A549 (cell line): ENCODE measurements at regions not wholly inside any gene's neighbourhood (a gene's known extent, or its start where the extent isn't known, plus 50 kb on each side); places are given as distances from the start of the nearest gene placed in this dataset.

Experiments used
- ATAC-seq, 2 experiments: fragments of 200-7000 bp in 1 of 2; fragments of >200 bp in 1 of 2; cut with Nextera tagmentation in 1 of 2; cut with Tn5 transposase in 1 of 2; 3 replicates each; pipeline versions ENCODE4 v1.8.0 to v1.9.1; 2018 to 2020; ENCODE audit warnings: mild to moderate bottlenecking in 1 of 2, moderate library complexity in 1 of 2
- CTCF ChIA-PET: fragments of 300-600 bp; sonication (Branson Sonifier 250); formaldehyde crosslinking; extraction: SDS; loops from one replicate; lab custom pipeline; 2021; ENCODE audit warnings: antibody characterized with exemption, inconsistent platforms; lab: Yijun Ruan, JAX
- POLR2A ChIA-PET: fragments of 350-600 bp; formaldehyde crosslinking; extraction: SDS; loops from one replicate; lab custom pipeline; 2021; ENCODE audit warnings: antibody characterized with exemption, inconsistent platforms; lab: Yijun Ruan, JAX
- DNase-seq, 2 experiments: peaks; one replicate each; pipeline versions ENCODE4 v3.0.0 to v3.0.0-alpha.2; 2011 to 2016; ENCODE audit warnings: low read depth in 1 of 2, low spot score in 1 of 2
- FAIRE-seq: peaks from 2 replicates; lab custom pipeline; 2011; peaks lifted over from hg19 to GRCh38; lab: Jason Lieb, UNC
- H3K27ac ChIP-seq, 2 experiments: fragments of >200 bp; sonication (Bioruptor Twin); formaldehyde crosslinking; 3 replicates each; pipeline ENCODE4 v1.5.1; 2016 to 2017
- H3K4me1 ChIP-seq: fragments of >200 bp; sonication (Bioruptor Twin); formaldehyde crosslinking; 3 replicates; pipeline ENCODE4 v1.6.1; 2016
- H3K4me2 ChIP-seq: fragments of >200 bp; sonication (Bioruptor Twin); formaldehyde crosslinking; 3 replicates; pipeline ENCODE4 v1.6.1; 2016
- H3K4me3 ChIP-seq: fragments of >200 bp; sonication (Bioruptor Twin); formaldehyde crosslinking; 3 replicates; pipeline ENCODE4 v1.5.1; 2016
- H3K9me3 ChIP-seq: fragments of >200 bp; sonication (Bioruptor Twin); formaldehyde crosslinking; 3 replicates; pipeline ENCODE4 v1.6.1; 2016
- BHLHE40 ChIP-seq: IDR thresholded peaks from 2 replicates; pipeline ENCODE4 v1.6.1; 2012; ENCODE audit warnings: low read depth, low read length, inconsistent platforms
- CHD4 ChIP-seq: fragments of 200-600 bp; sonication (generic); IDR thresholded peaks from 2 replicates; pipeline ENCODE4 v1.6.1; 2016; ENCODE audit warnings: antibody characterized with exemption, mild to moderate bottlenecking, borderline replicate concordance
- EHMT2 ChIP-seq: fragments of 200-600 bp; sonication (generic); IDR thresholded peaks from 2 replicates; pipeline ENCODE4 v1.6.1; 2016; ENCODE audit warnings: antibody characterized with exemption, low read depth, mild to moderate bottlenecking, moderate library complexity
- GATA3 ChIP-seq: IDR thresholded peaks from 2 replicates; pipeline ENCODE4 v1.6.1; 2012; ENCODE audit warnings: borderline replicate concordance
- HOXB13 ChIP-seq: fragments of 250-450 bp; sonication (Bioruptor Pico); IDR thresholded peaks from 2 replicates; pipeline ENCODE4 v1.5.0; 2020; ENCODE audit warnings: low read depth, mild to moderate bottlenecking, moderate library complexity
- HOXB5 ChIP-seq: fragments of 250-450 bp; sonication (Bioruptor Pico); IDR thresholded peaks from 2 replicates; pipeline ENCODE4 v1.5.0; 2020; ENCODE audit warnings: mild to moderate bottlenecking, moderate library complexity
- JUN ChIP-seq, 2 experiments: fragments of >200 bp; sonication (Bioruptor Twin); formaldehyde crosslinking; IDR thresholded peaks; 2 replicates in 1 of 2; 3 replicates in 1 of 2; pipeline ENCODE4 v1.6.1; 2016 to 2017
- JUNB ChIP-seq: fragments of >200 bp; sonication (Bioruptor Twin); formaldehyde crosslinking; IDR thresholded peaks from 2 replicates; pipeline ENCODE4 v1.6.1; 2016
- NPAS2 ChIP-seq: fragments of 250-450 bp; sonication (Bioruptor Pico); IDR thresholded peaks from 2 replicates; pipeline ENCODE4 v1.8.0; 2022; ENCODE audit warnings: mild to moderate bottlenecking, moderate library complexity, borderline replicate concordance
- PHF8 ChIP-seq: fragments of 200-600 bp; sonication (generic); IDR thresholded peaks from 2 replicates; pipeline ENCODE4 v1.6.1; 2016; ENCODE audit warnings: low read depth, mild to moderate bottlenecking, antibody characterized with exemption, moderate library complexity, borderline replicate concordance
- POLR2A ChIP-seq: IDR thresholded peaks from 2 replicates; pipeline ENCODE4 v1.6.1; 2012; ENCODE audit warnings: mild to moderate bottlenecking, low read length
- POLR2AphosphoS2 ChIP-seq: conservative IDR thresholded peaks from 2 replicates; pipeline ENCODE4 v1.6.1; 2012; ENCODE audit warnings: low read length, improper control_type of control experiment, inconsistent platforms
- RAD21 ChIP-seq, 2 experiments: fragments of >200 bp in 1 of 2; sonication (Bioruptor Twin) in 1 of 2; formaldehyde crosslinking in 1 of 2; IDR thresholded peaks in 1 of 2; conservative IDR thresholded peaks in 1 of 2; 2 replicates in 1 of 2; 3 replicates in 1 of 2; pipeline ENCODE4 v1.6.1; 2012 to 2018; ENCODE audit warnings: inconsistent platforms in 1 of 2
- RFX5 ChIP-seq: fragments of 450-650 bp; IDR thresholded peaks from 2 replicates; pipeline ENCODE4 v1.7.1; 2014; ENCODE audit warnings: antibody characterized with exemption, mild to moderate bottlenecking, moderate library complexity
- RNF2 ChIP-seq: fragments of 200-600 bp; sonication (generic); IDR thresholded peaks from 2 replicates; pipeline ENCODE4 v1.6.1; 2016; ENCODE audit warnings: low read depth, mild to moderate bottlenecking, antibody characterized with exemption, moderate library complexity, borderline replicate concordance
- TFCP2L1 ChIP-seq: fragments of 250-450 bp; sonication (Bioruptor Pico); IDR thresholded peaks from 2 replicates; pipeline ENCODE4 v1.5.0; 2021; ENCODE audit warnings: mild to moderate bottlenecking
- ZFP36 ChIP-seq: fragments of 450-650 bp; IDR thresholded peaks from 2 replicates; pipeline ENCODE4 v1.6.1; 2014; ENCODE audit warnings: borderline replicate concordance; ENCODE audit not compliant: partially characterized antibody
- ZSCAN20 ChIP-seq: fragments of 250-450 bp; sonication (Bioruptor Pico); IDR thresholded peaks from 2 replicates; pipeline ENCODE4 v1.8.0; 2022; ENCODE audit warnings: mild to moderate bottlenecking, moderate library complexity
- WGBS: methylation state at CpG from one replicate; pipeline ENCODE4 v1.1.6; 2017; ENCODE audit errors: missing lambda C conversion rate; 5-methylcytosine and 5-hydroxymethylcytosine counted together
- TF ChIP-seq, protein P1 (sequence below): IDR thresholded peaks from 2 replicates; pipeline ENCODE4 v1.6.1; 2012; ENCODE audit warnings: low read depth, borderline replicate concordance
- TF ChIP-seq, protein P2 (sequence below): fragments of >200 bp; sonication (Bioruptor Twin); formaldehyde crosslinking; IDR thresholded peaks from 3 replicates; pipeline ENCODE4 v1.6.1; 2016
- TF ChIP-seq, protein P3 (sequence below): fragments of 150-350 bp; IDR thresholded peaks from 2 replicates; pipeline ENCODE4 v1.6.1; 2014; ENCODE audit warnings: low read depth, mild to moderate bottlenecking, low read length
- TF ChIP-seq, protein P4 (sequence below): fragments of 200-600 bp; sonication (generic); IDR thresholded peaks from 2 replicates; pipeline ENCODE4 v1.6.1; 2016; ENCODE audit warnings: antibody characterized with exemption, mild to moderate bottlenecking, moderate library complexity

DNA sequence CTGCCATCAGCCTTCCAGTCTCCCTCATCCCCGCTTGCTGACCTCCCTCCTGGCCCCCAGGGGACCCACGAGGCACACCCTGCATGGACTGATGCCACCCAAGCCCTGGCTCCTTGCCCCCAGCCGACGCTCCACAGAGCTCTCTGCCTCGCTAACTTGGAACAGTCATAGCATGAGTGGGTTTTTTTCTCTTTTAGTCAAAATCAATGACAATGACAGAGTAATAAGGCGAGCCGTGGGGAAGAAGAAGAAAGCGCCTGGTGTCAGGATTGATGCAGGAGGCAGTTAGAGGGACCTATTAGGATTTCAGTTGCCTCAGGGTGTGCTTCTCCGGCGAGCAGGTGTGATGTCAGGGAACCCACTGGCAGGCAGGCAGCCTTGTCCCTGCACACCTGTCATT lies 176.3 kb upstream of the TNRC6C start:
- H3K4me2 ChIP-seq: no peak overlapping the region
- DNase-seq (no peak), ATAC-seq (no peak), FAIRE-seq (no peak)
- ChIA-PET CTCF (interaction anchor here (1.6 kb wide), 1 partner anchor 240 kb away, joined by 5 read pairs; no protein-coding TSS in a partner anchor), POLR2A (no interaction called here)
- no peak overlapping the region for H3K4me3 ChIP-seq
- TF ChIP-seq, protein P1, sequence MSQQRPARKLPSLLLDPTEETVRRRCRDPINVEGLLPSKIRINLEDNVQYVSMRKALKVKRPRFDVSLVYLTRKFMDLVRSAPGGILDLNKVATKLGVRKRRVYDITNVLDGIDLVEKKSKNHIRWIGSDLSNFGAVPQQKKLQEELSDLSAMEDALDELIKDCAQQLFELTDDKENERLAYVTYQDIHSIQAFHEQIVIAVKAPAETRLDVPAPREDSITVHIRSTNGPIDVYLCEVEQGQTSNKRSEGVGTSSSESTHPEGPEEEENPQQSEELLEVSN: no peak
- TF ChIP-seq RFX5: no peak
- no peak for TF ChIP-seq RAD21 (conservative IDR thresholded peaks at IDR 0.05 in 1 of 2, IDR thresholded peaks at IDR 0.05 in 1 of 2)
- TF ChIP-seq, protein P2, sequence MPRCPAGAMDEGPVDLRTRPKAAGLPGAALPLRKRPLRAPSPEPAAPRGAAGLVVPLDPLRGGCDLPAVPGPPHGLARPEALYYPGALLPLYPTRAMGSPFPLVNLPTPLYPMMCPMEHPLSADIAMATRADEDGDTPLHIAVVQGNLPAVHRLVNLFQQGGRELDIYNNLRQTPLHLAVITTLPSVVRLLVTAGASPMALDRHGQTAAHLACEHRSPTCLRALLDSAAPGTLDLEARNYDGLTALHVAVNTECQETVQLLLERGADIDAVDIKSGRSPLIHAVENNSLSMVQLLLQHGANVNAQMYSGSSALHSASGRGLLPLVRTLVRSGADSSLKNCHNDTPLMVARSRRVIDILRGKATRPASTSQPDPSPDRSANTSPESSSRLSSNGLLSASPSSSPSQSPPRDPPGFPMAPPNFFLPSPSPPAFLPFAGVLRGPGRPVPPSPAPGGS: no peak
- TF ChIP-seq JUNB: no peak
- no peak for TF ChIP-seq GATA3
- TF ChIP-seq ZFP36: no peak
- no peak for TF ChIP-seq CHD4
- no peak for TF ChIP-seq PHF8
- no peak for TF ChIP-seq JUN (IDR thresholded peaks at IDR 0.05)
- no peak for TF ChIP-seq NPAS2
- TF ChIP-seq, protein P3, sequence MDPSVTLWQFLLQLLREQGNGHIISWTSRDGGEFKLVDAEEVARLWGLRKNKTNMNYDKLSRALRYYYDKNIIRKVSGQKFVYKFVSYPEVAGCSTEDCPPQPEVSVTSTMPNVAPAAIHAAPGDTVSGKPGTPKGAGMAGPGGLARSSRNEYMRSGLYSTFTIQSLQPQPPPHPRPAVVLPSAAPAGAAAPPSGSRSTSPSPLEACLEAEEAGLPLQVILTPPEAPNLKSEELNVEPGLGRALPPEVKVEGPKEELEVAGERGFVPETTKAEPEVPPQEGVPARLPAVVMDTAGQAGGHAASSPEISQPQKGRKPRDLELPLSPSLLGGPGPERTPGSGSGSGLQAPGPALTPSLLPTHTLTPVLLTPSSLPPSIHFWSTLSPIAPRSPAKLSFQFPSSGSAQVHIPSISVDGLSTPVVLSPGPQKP: no peak
- H3K4me1 ChIP-seq: peaks cover 9% of the 10 kb centered on the region; the same call in 1 of the 3 replicates
- H3K9me3 ChIP-seq: no peaks in the 10 kb centered on the region
- H3K27ac ChIP-seq: no peak overlapping the region
- 51% methylated on average over 10 of the region's 10 CpGs for WGBS

DNA sequence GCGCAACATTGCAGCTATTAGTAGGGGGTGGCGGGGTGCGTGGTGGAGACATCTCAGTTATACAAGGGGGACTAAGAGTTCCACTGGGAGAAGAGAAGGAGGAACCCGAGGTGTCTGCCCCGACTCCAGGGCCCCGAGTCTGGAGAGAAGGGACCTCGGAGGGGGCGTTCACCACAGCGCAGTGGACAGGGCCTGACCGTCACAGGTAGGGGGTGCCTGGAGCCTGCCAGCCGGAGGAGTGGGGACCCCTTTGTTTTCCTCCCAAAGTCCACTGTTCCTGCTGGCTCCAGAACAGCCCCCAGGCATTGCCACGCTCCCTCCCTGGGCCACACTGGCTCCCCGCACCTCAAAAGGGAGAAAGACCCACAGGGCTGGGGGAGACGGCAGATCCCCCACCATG lies 175.9 kb upstream of the TNRC6C start:
- Histone ChIP-seq H3K4me2 (no peak overlapping the region), H3K4me3 (no peak overlapping the region), H3K27ac (no peak overlapping the region), H3K4me1 (peaks cover 9% of the 10 kb centered on the region; the same call in 1 of the 3 replicates), H3K9me3 (no peaks in the 10 kb centered on the region)
- ChIA-PET POLR2A (no interaction called here), CTCF (interaction anchor here (1.6 kb wide), 1 partner anchor 240 kb away, joined by 5 read pairs; no protein-coding TSS in a partner anchor)
- no peak for TF ChIP-seq EHMT2
- TF ChIP-seq POLR2A: no peak
- TF ChIP-seq RNF2: no peak
- TF ChIP-seq POLR2AphosphoS2: no peak
- no peak for TF ChIP-seq ZSCAN20
- no peak for TF ChIP-seq TFCP2L1 (CRISPR knock-in tag)
- no peak for FAIRE-seq
- ATAC-seq: no peak
- 40% methylated on average over 13 of the region's 14 CpGs for WGBS
- no peak for DNase-seq

DNA sequence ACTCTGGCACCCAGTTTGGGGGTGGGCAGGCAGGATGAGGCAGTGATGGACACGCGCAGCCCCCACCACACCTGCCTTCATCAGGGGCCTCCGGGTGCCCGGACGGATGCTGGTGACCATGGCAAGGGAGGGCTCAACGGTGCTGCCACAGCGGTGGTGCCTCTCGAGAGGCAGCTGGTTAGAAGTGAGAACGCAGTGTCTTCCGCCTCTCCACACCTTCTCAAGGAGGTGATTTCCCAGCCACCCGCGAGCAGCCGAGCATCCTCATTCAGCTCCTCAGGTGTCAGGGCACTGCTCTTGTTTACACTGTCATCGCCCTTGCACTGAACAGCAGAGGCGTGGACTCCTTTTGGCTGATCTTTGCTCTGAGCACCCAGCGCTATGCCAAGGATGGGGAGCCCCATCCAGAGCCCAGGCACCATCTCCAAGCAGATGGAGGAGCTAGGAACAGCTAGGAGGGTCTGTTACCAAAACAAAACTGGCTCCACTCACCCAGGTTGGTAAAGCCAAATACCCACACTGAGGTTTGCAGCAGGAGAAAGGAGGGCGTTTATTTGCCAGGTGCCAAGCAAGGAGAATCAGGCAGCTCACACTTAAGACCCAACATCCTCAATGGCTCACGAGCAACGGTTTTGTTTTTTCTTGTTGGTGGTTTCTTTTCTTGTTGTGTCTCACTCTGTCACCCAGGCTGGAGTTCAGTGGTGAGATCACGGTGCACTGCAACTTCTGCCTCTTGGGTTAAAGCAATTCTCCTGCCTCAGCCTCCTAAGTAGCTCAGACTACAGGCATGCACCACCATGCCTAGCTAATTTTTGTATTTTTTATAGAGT lies 174.3 kb upstream of the TNRC6C start:
- POLR2A ChIA-PET: no interaction called here
- Histone ChIP-seq H3K4me3 (no peak overlapping the region), H3K4me1 (peaks cover 4% of the 10 kb centered on the region; the same call in 1 of the 3 replicates), H3K4me2 (no peak overlapping the region), H3K9me3 (no peaks in the 10 kb centered on the region), H3K27ac (no peak overlapping the region)
- FAIRE-seq: no peak
- CTCF ChIA-PET: interaction anchor here (0.8 to 1.1 kb wide), 3 partner anchors 10 to 466 kb away, joined by 3 read pairs; no protein-coding TSS in a partner anchor
- WGBS: 43% methylated on average over 20 of the region's 20 CpGs
- TF ChIP-seq, protein P4, sequence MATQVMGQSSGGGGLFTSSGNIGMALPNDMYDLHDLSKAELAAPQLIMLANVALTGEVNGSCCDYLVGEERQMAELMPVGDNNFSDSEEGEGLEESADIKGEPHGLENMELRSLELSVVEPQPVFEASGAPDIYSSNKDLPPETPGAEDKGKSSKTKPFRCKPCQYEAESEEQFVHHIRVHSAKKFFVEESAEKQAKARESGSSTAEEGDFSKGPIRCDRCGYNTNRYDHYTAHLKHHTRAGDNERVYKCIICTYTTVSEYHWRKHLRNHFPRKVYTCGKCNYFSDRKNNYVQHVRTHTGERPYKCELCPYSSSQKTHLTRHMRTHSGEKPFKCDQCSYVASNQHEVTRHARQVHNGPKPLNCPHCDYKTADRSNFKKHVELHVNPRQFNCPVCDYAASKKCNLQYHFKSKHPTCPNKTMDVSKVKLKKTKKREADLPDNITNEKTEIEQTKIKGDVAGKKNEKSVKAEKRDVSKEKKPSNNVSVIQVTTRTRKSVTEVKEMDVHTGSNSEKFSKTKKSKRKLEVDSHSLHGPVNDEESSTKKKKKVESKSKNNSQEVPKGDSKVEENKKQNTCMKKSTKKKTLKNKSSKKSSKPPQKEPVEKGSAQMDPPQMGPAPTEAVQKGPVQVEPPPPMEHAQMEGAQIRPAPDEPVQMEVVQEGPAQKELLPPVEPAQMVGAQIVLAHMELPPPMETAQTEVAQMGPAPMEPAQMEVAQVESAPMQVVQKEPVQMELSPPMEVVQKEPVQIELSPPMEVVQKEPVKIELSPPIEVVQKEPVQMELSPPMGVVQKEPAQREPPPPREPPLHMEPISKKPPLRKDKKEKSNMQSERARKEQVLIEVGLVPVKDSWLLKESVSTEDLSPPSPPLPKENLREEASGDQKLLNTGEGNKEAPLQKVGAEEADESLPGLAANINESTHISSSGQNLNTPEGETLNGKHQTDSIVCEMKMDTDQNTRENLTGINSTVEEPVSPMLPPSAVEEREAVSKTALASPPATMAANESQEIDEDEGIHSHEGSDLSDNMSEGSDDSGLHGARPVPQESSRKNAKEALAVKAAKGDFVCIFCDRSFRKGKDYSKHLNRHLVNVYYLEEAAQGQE: no peak
- TF ChIP-seq HOXB13 (no peak), HOXB5 (CRISPR knock-in tag) (no peak), BHLHE40 (no peak)
- DNase-seq: no peak
- ATAC-seq: no peak
